Right renal cortex interstitium (tissue), 3 donors: ENCODE measurements at regions not wholly inside any gene's neighbourhood (a gene's known extent, or its start where the extent isn't known, plus 50 kb on each side); places are given as distances from the start of the nearest gene placed in this dataset.
"Not testable (repeated sequence)": the region's sequence is repeated elsewhere in the genome, so short reads cannot be mapped to it uniquely, and the experiment has no call there.

Experiments used
- DNase-seq, 3 donors: peaks; one replicate each; pipeline ENCODE4 v3.0.0-alpha.2; 2013; ENCODE audit warnings: low read depth in 3 of 3, low spot score in 2 of 3

GRCh38 chr11:123344790-123345357 lies 85.2 kb upstream of the GRAMD1B start:
- DNase-seq, result no peak

DNA sequence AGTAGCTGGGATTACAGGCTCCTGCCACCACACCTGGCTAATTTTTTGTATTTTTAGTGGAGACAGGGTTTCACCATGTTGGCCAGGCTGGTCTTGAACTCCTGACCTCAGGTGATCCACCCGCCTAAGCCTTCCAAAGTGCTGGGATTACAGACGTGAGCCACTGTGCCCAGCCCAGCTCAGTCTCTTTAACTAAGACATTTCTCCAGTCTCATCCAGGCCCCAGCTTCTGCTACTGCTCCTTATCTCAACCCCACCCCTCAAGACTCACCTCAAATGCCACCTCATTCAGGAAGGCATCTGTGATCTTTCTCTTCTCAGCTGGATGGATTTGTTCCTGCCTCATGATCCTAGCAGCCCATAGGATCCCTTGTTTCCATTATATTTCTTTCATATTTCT lies 85.9 kb upstream of the GRAMD1B start:
- DNase-seq, result not testable (repeated sequence)

DNA sequence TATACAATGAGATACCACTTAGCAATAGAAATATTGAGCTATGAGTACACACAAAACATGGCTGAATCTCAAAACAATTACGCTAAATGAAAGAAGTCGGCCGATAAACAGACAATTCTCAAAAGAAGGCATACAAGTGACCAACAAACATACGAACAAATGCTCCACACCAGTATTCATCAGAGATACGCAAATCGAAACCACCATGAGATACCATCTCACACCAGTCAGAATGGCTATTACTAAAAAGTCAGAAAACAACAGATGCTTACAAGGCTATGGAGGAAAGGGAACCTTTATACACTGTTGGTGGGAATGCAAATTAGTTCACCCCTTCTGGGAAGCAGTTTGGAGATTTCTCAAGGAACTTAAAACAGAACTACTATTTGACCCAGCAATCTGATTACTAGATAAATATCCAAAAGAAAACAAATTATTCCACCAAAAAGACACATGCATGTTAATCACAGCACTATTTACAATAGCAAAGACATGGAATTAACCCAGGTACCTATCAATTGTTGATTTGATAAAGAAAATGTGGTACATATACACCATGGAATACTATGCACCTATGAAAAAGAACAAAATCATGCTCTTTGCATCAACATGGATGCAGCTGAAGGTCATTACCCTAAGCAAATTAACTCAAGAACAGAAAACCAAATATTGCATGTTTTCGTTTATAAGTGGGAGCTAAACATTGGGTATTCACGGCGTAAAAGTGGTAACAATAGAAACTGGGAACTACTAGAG lies 90.9 kb upstream of the GRAMD1B start:
- DNase-seq, result no peak

- no peak for DNase-seq
Observed at GRCh38 chr11:123338266-123338800, 91.7 kb upstream of the GRAMD1B start.

- no peak for DNase-seq
Observed at GRCh38 chr11:123334925-123335324, 95.1 kb upstream of the GRAMD1B start.

GRCh38 chr11:123332577-123332976 lies 97.5 kb upstream of the GRAMD1B start:
- not testable (repeated sequence) for DNase-seq

DNA sequence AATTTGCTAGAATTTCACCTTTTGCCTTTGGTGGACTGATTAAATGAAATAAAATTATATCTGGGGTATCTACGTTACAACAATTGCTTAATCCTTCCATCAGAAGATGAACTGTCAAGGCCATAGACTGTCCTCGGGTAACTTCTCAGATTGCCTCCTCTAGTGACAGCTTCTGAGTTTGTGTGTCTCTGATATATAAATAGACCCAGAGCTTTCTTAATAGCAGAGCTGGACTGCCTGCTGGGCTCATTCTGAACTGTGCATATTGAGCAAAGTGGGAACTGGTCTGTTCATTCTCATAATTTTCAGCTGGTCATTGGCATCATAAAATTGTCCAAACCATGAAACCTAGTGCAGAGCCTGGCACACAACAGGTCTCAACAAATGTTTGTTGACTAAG lies 99.1 kb upstream of the GRAMD1B start:
- DNase-seq, result no peak

DNA sequence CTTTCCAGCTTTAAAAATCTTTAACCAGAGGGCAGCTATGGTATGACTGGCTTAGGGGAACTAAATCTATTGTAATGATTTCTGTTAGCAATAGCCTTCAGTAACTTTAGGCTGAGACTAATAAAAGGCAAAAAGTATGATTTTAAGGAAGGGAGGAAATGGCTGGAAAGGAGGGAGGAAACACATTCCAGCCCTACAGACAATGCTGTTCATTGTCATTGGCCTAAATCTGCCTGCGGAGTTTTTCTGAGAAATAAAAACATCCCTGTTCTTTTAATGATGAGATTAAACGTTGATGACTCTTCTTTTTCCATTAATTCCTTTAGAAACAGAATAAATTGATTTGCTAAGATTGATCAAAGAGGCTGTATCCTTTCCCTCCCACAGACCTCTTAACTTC lies 99.6 kb upstream of the GRAMD1B start:
- DNase-seq, result no peak

- DNase-seq, result no peak
Observed at GRCh38 chr11:123330071-123330470, 100.0 kb upstream of the GRAMD1B start.

- DNase-seq, result no peak
Observed at GRCh38 chr11:123328281-123328867, 101.7 kb upstream of the GRAMD1B start.

- DNase-seq, result no peak
Observed at GRCh38 chr11:123325533-123325932, 104.5 kb upstream of the GRAMD1B start.

DNA sequence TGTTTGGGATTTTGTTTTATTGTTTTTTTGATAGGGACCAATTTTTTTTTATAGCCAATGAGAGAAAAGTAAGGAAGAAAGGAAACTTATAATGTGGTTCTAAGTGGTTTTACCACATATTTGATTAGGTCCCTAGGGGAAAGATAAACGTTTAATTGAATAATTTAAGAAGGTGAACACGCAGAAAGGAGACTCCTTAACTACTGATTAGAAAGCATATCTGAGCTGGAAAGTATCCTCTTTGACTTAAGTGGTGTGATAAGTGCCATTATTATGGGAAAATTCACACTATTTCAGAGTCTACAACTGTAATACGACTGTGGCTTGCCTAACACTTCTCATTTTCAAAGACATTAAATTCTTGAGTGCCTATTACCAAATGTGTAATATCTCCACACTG lies 106.5 kb upstream of the GRAMD1B start:
- no peak for DNase-seq

DNA sequence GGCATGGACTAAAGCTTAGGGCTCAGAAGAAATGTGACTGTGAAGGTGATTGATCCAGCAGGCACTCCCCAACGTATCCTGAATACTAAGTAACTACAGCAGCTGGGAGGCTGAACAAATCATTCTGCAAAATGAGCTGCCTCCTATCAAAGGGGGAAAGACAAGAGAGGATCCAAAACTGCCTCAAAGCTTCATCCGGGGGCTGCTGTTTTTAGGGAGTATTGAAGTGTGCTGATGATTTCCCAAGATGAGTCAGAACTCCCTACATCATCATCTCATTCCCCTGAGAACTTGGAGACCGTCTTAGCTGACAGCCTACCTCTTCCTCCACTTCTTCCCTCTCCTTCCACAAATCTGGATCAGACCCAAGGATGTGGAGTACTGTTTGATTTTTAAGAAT lies 108.4 kb upstream of the GRAMD1B start:
- no peak for DNase-seq

- no peak for DNase-seq
Observed at GRCh38 chr11:123318623-123319022, 111.4 kb upstream of the GRAMD1B start.

DNA sequence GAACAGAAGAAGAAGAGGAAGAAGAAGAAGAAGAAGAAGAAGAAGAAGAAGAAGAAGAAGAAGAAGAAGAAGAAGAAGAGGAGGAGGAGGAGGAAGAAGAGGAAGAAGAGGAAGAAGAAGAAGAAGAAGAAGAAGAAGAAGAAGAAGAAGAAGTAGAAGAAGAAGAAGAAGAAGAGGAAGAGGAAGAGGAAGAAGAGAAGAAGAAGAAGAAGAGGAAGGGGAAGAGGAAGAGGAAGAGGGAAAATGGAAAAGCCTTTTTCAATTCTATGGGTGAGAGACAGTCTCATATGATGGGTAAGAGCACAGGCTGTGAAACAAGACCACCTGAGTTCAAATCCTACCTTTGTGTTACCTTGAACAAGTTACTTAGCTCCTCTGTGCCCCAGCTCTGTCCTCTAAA lies 111.9 kb upstream of the GRAMD1B start:
- DNase-seq, result not testable (repeated sequence)

DNA sequence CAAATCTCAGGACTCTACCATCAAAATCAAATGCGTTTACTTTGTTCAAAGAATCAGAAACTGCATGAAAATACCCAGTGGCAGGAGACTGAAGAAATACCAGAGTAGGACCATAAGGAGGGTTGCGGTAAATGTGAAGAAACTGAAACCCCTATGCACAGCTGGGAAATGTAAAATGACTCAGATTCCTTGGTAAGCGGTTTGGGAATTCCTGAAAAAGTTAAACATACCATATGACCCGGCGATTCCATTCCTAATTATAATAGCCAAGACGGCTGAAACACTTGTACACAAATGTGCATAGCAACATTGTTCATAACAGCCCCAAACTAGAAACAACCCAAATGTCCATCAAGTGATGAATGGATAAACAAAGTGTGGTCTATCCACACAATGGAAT lies 114.1 kb upstream of the GRAMD1B start:
- DNase-seq, result no peak

- no peak for DNase-seq
Observed at GRCh38 chr11:123314972-123315371, 115.1 kb upstream of the GRAMD1B start.

GRCh38 chr11:123313262-123313661 lies 116.8 kb upstream of the GRAMD1B start:
- no peak for DNase-seq

DNA sequence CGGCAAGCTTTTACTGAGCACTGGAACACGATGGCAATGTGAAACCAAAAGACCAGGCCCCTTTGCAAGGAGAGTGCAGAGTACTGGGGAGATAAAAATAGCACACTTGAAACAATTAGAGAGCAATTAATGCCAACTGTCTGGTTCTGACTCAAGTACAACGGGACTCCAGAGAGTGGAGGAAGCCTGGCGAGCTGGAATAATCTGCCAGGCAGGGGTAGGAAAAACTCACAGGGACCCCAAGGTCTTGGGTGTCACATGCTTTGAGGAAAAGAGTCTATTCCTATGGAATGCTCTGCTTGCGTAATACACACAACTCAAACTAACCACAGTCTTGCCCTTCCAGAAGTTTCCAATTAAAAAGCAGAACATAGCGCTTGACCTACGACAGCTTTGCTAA lies 113.0 kb upstream of the CLMP start:
- DNase-seq, result no peak

- no peak for DNase-seq
Observed at GRCh38 chr11:123307276-123307675, 112.2 kb upstream of the CLMP start.

DNA sequence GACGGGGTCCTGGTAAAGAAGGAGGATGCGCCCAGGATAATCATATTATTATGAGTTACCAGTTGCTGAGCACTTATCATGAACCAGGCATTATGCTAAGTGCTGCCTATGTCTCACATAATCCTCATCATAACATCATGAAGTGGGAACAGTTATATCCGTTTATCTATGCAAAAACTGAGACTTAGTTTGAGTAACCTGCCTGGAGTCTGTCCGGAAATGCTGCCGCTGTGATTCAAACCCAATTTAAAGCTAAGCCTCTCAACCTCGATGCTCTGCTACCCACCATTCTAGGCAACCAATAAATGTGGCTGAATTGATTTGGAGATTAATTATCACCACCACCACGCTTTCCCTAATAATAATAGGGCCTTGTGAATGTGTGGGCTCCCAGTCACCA lies 111.5 kb upstream of the CLMP start:
- DNase-seq, result no peak
